ENCODE measurements at regions not wholly inside any gene's neighbourhood (a gene's known extent, or its start where the extent isn't known, plus 50 kb on each side); places are given as distances from the start of the nearest gene placed in this dataset.

DNA sequence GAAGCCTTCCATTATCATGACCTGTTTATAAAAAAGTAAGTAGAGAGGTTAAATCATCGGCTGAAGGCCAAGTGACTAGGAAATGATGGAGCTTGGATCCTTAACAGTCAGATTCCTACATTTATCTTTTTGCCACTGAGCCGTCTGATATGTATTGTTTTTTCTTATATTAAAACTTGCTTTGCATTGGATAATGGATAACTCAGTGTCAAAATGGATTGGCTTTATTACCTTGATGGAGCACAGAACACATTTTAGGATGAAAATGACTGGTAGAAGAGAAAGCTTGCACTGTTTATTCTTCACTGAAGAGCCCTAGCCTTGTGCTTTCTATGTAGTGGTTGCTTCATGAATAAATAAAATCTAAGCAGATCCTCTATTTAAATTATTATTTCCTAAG lies 54.2 kb upstream of the TSPAN5 start:
- TF ChIP-seq EZH2 (IDR thresholded peaks at IDR 0.05; ENCODE audit: borderline replicate concordance) (no peak), EZH2phosphoT487 (IDR thresholded peaks at IDR 0.05; ENCODE audit: low read depth, severe bottlenecking, unreplicated experiment) (no peak)
- TF ChIP-seq, protein P1, sequence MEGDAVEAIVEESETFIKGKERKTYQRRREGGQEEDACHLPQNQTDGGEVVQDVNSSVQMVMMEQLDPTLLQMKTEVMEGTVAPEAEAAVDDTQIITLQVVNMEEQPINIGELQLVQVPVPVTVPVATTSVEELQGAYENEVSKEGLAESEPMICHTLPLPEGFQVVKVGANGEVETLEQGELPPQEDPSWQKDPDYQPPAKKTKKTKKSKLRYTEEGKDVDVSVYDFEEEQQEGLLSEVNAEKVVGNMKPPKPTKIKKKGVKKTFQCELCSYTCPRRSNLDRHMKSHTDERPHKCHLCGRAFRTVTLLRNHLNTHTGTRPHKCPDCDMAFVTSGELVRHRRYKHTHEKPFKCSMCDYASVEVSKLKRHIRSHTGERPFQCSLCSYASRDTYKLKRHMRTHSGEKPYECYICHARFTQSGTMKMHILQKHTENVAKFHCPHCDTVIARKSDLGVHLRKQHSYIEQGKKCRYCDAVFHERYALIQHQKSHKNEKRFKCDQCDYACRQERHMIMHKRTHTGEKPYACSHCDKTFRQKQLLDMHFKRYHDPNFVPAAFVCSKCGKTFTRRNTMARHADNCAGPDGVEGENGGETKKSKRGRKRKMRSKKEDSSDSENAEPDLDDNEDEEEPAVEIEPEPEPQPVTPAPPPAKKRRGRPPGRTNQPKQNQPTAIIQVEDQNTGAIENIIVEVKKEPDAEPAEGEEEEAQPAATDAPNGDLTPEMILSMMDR (IDR thresholded peaks at IDR 0.05; ENCODE audit: poor library complexity), result no peak

All from hepatocyte (in vitro differentiated cells).